ENCODE measurements at regions not wholly inside any gene's neighbourhood (a gene's known extent, or its start where the extent isn't known, plus 50 kb on each side); places are given as distances from the start of the nearest gene placed in this dataset.

- no peaks in the 10 kb centered on the region for H3K36me3 ChIP-seq (ENCODE audit: control insufficient read depth, insufficient read depth, low read length)
- no peaks in the 10 kb centered on the region for H3K27me3 ChIP-seq (ENCODE audit: control insufficient read depth, insufficient read depth, low read length, poor library complexity, severe bottlenecking)
- H3K27ac ChIP-seq (ENCODE audit: low read depth, low read length), result no peak overlapping the region
- no peak overlapping the region for H3K9ac ChIP-seq (ENCODE audit: extremely low read depth, low read length, poor library complexity, severe bottlenecking)
- H3K36me3 Mint-ChIP-seq (ENCODE audit: low read depth), result peaks cover 2% of the 10 kb centered on the region
- H3K9me3 Mint-ChIP-seq, result peaks cover 22% of the 10 kb centered on the region
- no peak for DNase-seq
- H3K4me3 Mint-ChIP-seq, result no peak overlapping the region
- H3K27ac Mint-ChIP-seq, result no peak overlapping the region
- peaks cover 10% of the 10 kb centered on the region for H3K27me3 Mint-ChIP-seq (ENCODE audit: insufficient read depth)
- WGBS, 2 experiments (ENCODE audit: insufficient coverage in 1 of 2, insufficient read length in 1 of 2), result 94 to 96% methylated on average over 10 to 17 of the region's 17 CpGs
- no peaks in the 10 kb centered on the region for H3K4me1 Mint-ChIP-seq
- H3K9me3 ChIP-seq (ENCODE audit: control insufficient read depth, low read length), result peaks cover 10% of the 10 kb centered on the region
- H3K4me3 ChIP-seq (ENCODE audit: low read length), result no peak overlapping the region
- no peak for TF ChIP-seq CTCF (conservative IDR thresholded peaks at IDR 0.05)
- no peaks in the 10 kb centered on the region for H3K4me1 ChIP-seq (ENCODE audit: control insufficient read depth, insufficient read depth, low read length)
These were observed 123.0 kb upstream of the TMPRSS2 start for GRCh38 chr21:41630917-41631316.

GRCh38 chr21:41630249-41630648, 122.3 kb upstream of the TMPRSS2 start:
- Histone ChIP-seq H3K4me1 (ENCODE audit: control insufficient read depth, insufficient read depth, low read length) (no peaks in the 10 kb centered on the region), H3K36me3 (ENCODE audit: control insufficient read depth, insufficient read depth, low read length) (no peaks in the 10 kb centered on the region), H3K27ac (ENCODE audit: low read depth, low read length) (no peak overlapping the region), H3K4me3 (ENCODE audit: low read length) (no peak overlapping the region), H3K9ac (ENCODE audit: extremely low read depth, low read length, poor library complexity, severe bottlenecking) (no peak overlapping the region), H3K9me3 (ENCODE audit: control insufficient read depth, low read length) (peaks cover 10% of the 10 kb centered on the region), H3K27me3 (ENCODE audit: control insufficient read depth, insufficient read depth, low read length, poor library complexity, severe bottlenecking) (no peaks in the 10 kb centered on the region)
- Mint-ChIP-seq H3K27me3 (ENCODE audit: insufficient read depth) (peaks cover 5% of the 10 kb centered on the region), H3K4me3 (no peak overlapping the region), H3K27ac (no peak overlapping the region), H3K9me3 (peaks cover 22% of the 10 kb centered on the region), H3K4me1 (no peaks in the 10 kb centered on the region), H3K36me3 (ENCODE audit: low read depth) (peaks cover 2% of the 10 kb centered on the region)
- 93 to 97% methylated on average over 7 to 14 of the region's 14 CpGs for WGBS, 2 experiments (ENCODE audit: insufficient coverage in 1 of 2, insufficient read length in 1 of 2)
- no peak for TF ChIP-seq CTCF (conservative IDR thresholded peaks at IDR 0.05)
- DNase-seq, result no peak

GRCh38 chr21:41628256-41628655, 120.3 kb upstream of the TMPRSS2 start:
- Mint-ChIP-seq H3K4me1 (no peaks in the 10 kb centered on the region), H3K4me3 (no peak overlapping the region), H3K27me3 (ENCODE audit: insufficient read depth) (peaks cover 2% of the 10 kb centered on the region), H3K27ac (no peak overlapping the region), H3K9me3 (peaks cover 29% of the 10 kb centered on the region), H3K36me3 (ENCODE audit: low read depth) (peaks cover 2% of the 10 kb centered on the region)
- Histone ChIP-seq H3K27ac (ENCODE audit: low read depth, low read length) (no peak overlapping the region), H3K4me1 (ENCODE audit: control insufficient read depth, insufficient read depth, low read length) (no peaks in the 10 kb centered on the region), H3K9me3 (ENCODE audit: control insufficient read depth, low read length) (peaks cover 10% of the 10 kb centered on the region), H3K27me3 (ENCODE audit: control insufficient read depth, insufficient read depth, low read length, poor library complexity, severe bottlenecking) (no peaks in the 10 kb centered on the region), H3K4me3 (ENCODE audit: low read length) (no peak overlapping the region), H3K36me3 (ENCODE audit: control insufficient read depth, insufficient read depth, low read length) (no peaks in the 10 kb centered on the region), H3K9ac (ENCODE audit: extremely low read depth, low read length, poor library complexity, severe bottlenecking) (no peak overlapping the region)
- no peak for DNase-seq
- no peak for TF ChIP-seq CTCF (conservative IDR thresholded peaks at IDR 0.05)
- 94 to 97% methylated on average over 4 of the region's 4 CpGs for WGBS, 2 experiments (ENCODE audit: insufficient coverage in 1 of 2, insufficient read length in 1 of 2)
